HepG2 (cell line): ENCODE measurements at regions not wholly inside any gene's neighbourhood (a gene's known extent, or its start where the extent isn't known, plus 50 kb on each side); places are given as distances from the start of the nearest gene placed in this dataset.

Source experiments
- ATAC-seq: fragments of 200-7000 bp; cut with Tn5 transposase; 3 replicates; pipeline ENCODE4 v1.9.1; 2020; ENCODE audit warnings: mild to moderate bottlenecking, moderate library complexity
- BruUV-seq: library from RNA; stranded (reverse); fragments of 400-500 nt; replicated peaks from 2 replicates; lab custom pipeline; 2021; lab: Mats Ljungman, UMichigan
- CTCF ChIA-PET: fragments of 300-600 bp; formaldehyde crosslinking; extraction: SDS; loops from one replicate; lab custom pipeline; 2021; ENCODE audit warnings: low total read pairs, inconsistent platforms, low intra/inter-chr PET ratio; lab: Yijun Ruan, JAX
- POLR2A ChIA-PET: fragments of 350-600 bp; sonication (Branson Sonifier 250); formaldehyde crosslinking; loops from one replicate; lab custom pipeline; 2020; ENCODE audit warnings: antibody characterized with exemption, inconsistent platforms; lab: Yijun Ruan, JAX
- DNase-seq: peaks from one replicate; pipeline ENCODE4 v3.0.0-alpha.2; 2015; ENCODE audit warnings: low spot score
- FAIRE-seq: peaks from 3 replicates; lab custom pipeline; 2011; peaks lifted over from hg19 to GRCh38; lab: Jason Lieb, UNC
- H2AFZ ChIP-seq: one replicate; pipeline ENCODE4 v1.6.1; 2011; ENCODE audit warnings: low read length, inconsistent platforms
- H3K27ac ChIP-seq: fragments of 300-600 bp; 3 replicates; pipeline ENCODE4 v1.8.0; 2011; ENCODE audit warnings: mixed run types, mild to moderate bottlenecking, mixed read lengths, low read length, inconsistent platforms; ENCODE audit not compliant: insufficient read depth; ENCODE audit errors: extremely low read length
- H3K27me3 ChIP-seq, 2 experiments: fragments of 200-600 bp in 1 of 2; 2 replicates in 1 of 2; 3 replicates in 1 of 2; pipeline versions ENCODE4 v1.6.0 to v1.8.0; 2011; ENCODE audit warnings: low read length in 2 of 2, mild to moderate bottlenecking in 2 of 2, moderate library complexity in 2 of 2, inconsistent platforms in 1 of 2; ENCODE audit not compliant: insufficient read depth in 2 of 2, control insufficient read depth in 1 of 2
- H3K36me3 ChIP-seq, 2 experiments: fragments of 200-600 bp in 1 of 2; replicated peaks in 1 of 2; 2 replicates in 1 of 2; 3 replicates in 1 of 2; pipeline versions ENCODE4 v1.5.1 to v1.8.0; 2011; ENCODE audit warnings: low read length in 2 of 2, inconsistent platforms in 1 of 2; ENCODE audit not compliant: insufficient read depth in 2 of 2, control insufficient read depth in 1 of 2
- H3K4me1 ChIP-seq: 2 replicates; pipeline ENCODE4 v1.5.1; 2012; ENCODE audit warnings: low read length, inconsistent platforms; ENCODE audit not compliant: insufficient read depth
- H3K4me2 ChIP-seq: 2 replicates; pipeline ENCODE4 v1.6.0; 2011; ENCODE audit warnings: low read depth, low read length, inconsistent platforms
- H3K4me3 ChIP-seq, 3 experiments: fragments of 200-600 bp in 1 of 3; sonication (generic), shearing (Covaris generic) in 1 of 3; replicated peaks in 1 of 3; 2 replicates each; pipeline ENCODE4 v1.5.1; 2011 to 2016; ENCODE audit warnings: low read length in 3 of 3, inconsistent platforms in 2 of 3, low read depth in 2 of 3, mild to moderate bottlenecking in 2 of 3, control low read depth in 1 of 3, mixed read lengths in 1 of 3; ENCODE audit not compliant: insufficient read depth in 1 of 3
- H3K79me2 ChIP-seq: one replicate; pipeline ENCODE4 v1.6.1; 2011; ENCODE audit warnings: low read length, inconsistent platforms; ENCODE audit not compliant: insufficient read depth
- H3K9ac ChIP-seq: 2 replicates; pipeline ENCODE4 v1.6.0; 2011; ENCODE audit warnings: mild to moderate bottlenecking, low read depth, low read length, inconsistent platforms; ENCODE audit not compliant: insufficient read depth
- H3K9me3 ChIP-seq: 2 replicates; pipeline ENCODE4 v1.5.1; 2012; ENCODE audit warnings: mild to moderate bottlenecking, low read length
- H4K20me1 ChIP-seq: 2 replicates; pipeline ENCODE4 v1.6.0; 2011; ENCODE audit warnings: inconsistent platforms, mild to moderate bottlenecking, low read length, moderate library complexity; ENCODE audit not compliant: insufficient read depth
- ATF3 ChIP-seq: sonication (generic); formaldehyde crosslinking; IDR thresholded peaks from 2 replicates; pipeline ENCODE4 v1.4.0; 2020; ENCODE audit warnings: missing genetic modification reagents
- CBX2 ChIP-seq, 2 experiments: fragments of 200-600 bp in 1 of 2; sonication (generic); formaldehyde crosslinking in 1 of 2; IDR thresholded peaks; 2 replicates each; pipeline versions ENCODE4 v1.7.0 to v1.8.1; 2018 to 2022; ENCODE audit warnings: low read depth in 2 of 2, low read length in 1 of 2, mild to moderate bottlenecking in 1 of 2, missing genetic modification reagents in 1 of 2
- HINFP ChIP-seq: sonication (generic); formaldehyde crosslinking; IDR thresholded peaks from 2 replicates; pipeline ENCODE4 v1.4.0; 2020; ENCODE audit warnings: low read depth, mild to moderate bottlenecking, missing genetic modification reagents
- HNRNPLL ChIP-seq: fragments of 200-400 bp; formaldehyde crosslinking; IDR thresholded peaks from 2 replicates; pipeline ENCODE4 v1.6.1; 2017; ENCODE audit warnings: mild to moderate bottlenecking, low read depth, low read length; ENCODE audit not compliant: poor library complexity, severe bottlenecking
- KDM6A ChIP-seq: IDR thresholded peaks from 2 replicates; pipeline ENCODE4 v1.6.1; 2016; ENCODE audit warnings: low read depth
- SMARCE1 ChIP-seq: fragments of 450-650 bp; IDR thresholded peaks from 2 replicates; pipeline ENCODE4 v1.6.1; 2017; ENCODE audit warnings: borderline replicate concordance
- SRSF1 ChIP-seq: fragments of 200-400 bp; formaldehyde crosslinking; optimal IDR thresholded peaks from 2 replicates; pipeline ENCODE3; 2017; ENCODE audit warnings: mild to moderate bottlenecking, low read depth, low read length, moderate library complexity
- TERF1 ChIP-seq: sonication (generic); formaldehyde crosslinking; IDR thresholded peaks from 2 replicates; pipeline ENCODE4 v1.8.0; 2022; ENCODE audit warnings: mild to moderate bottlenecking, missing genetic modification reagents, moderate library complexity
- ZBTB10 ChIP-seq: sonication (generic); formaldehyde crosslinking; IDR thresholded peaks from 2 replicates; pipeline ENCODE4 v1.4.0; 2020; ENCODE audit warnings: missing genetic modification reagents, borderline replicate concordance
- ZEB1 ChIP-seq: IDR thresholded peaks from 2 replicates; pipeline ENCODE4 v1.6.1; 2012; ENCODE audit warnings: mild to moderate bottlenecking, low read depth, inconsistent platforms; ENCODE audit not compliant: insufficient replicate concordance
- ZNF207 ChIP-seq: fragments of 450-650 bp; IDR thresholded peaks from 2 replicates; pipeline ENCODE4 v1.6.1; 2016; ENCODE audit warnings: antibody characterized with exemption, borderline replicate concordance
- ZNF432 ChIP-seq: sonication (generic); formaldehyde crosslinking; IDR thresholded peaks from 2 replicates; pipeline ENCODE4 v1.5.0; 2020; ENCODE audit warnings: missing genetic modification reagents, mild to moderate bottlenecking, borderline replicate concordance
- ZNF879 ChIP-seq: sonication (generic); formaldehyde crosslinking; IDR thresholded peaks from 2 replicates; pipeline ENCODE4 v1.8.1; 2023; ENCODE audit warnings: missing genetic modification reagents
- WGBS: methylation state at CpG from one replicate; pipeline ENCODE4 v1.1.6; 2017; ENCODE audit warnings: low lambda C conversion rate; 5-methylcytosine and 5-hydroxymethylcytosine counted together
- in situ Hi-C: cut with HindIII; loops from 2 replicates; pipeline ENCODE4 v1.10.0; 2017; ENCODE audit warnings: low pct_unique_long_range_greater_than_20kb; ENCODE audit not compliant: extremely low pct_ligation_motif_present
- intact Hi-C: fragments of 100-400 bp; cut with micrococcal nuclease; formaldehyde crosslinking; loops from one replicate; pipeline ENCODE4 v1.10.0; 2022; ENCODE audit not compliant: unreplicated experiment

- no peaks in the 10 kb centered on the region for H3K36me3 ChIP-seq
- no peaks in the 10 kb centered on the region for H3K9me3 ChIP-seq
- no peak overlapping the region for H3K27ac ChIP-seq
- H2AFZ ChIP-seq: no peak overlapping the region
- H3K4me2 ChIP-seq: no peak overlapping the region
- POLR2A ChIA-PET: no interaction called here
- no TSS peak for BruUV-seq
- in situ Hi-C loops: no loop called here
- H3K4me1 ChIP-seq: no peaks in the 10 kb centered on the region
- TF ChIP-seq TERF1 (CRISPR knock-in tag) (no peak), HINFP (CRISPR knock-in tag) (no peak), ZNF432 (CRISPR knock-in tag) (no peak), ZNF207 (no peak), ZNF879 (CRISPR knock-in tag) (no peak), ZBTB10 (no peak), CBX2 (IDR thresholded peaks at IDR 0.05; ENCODE audit: low read depth, low read length) (no peak), CBX2 (CRISPR knock-in tag; IDR thresholded peaks at IDR 0.05; ENCODE audit: low read depth) (no peak), HNRNPLL (no peak), ATF3 (CRISPR knock-in tag) (no peak), SMARCE1 (no peak), ZEB1 (no peak), KDM6A (CRISPR knock-in tag) (no peak), SRSF1 (no peak)
- intact Hi-C loops: no loop called here
- ATAC-seq (no peak), FAIRE-seq (no peak), DNase-seq (no peak)
- H3K27me3 ChIP-seq: peaks cover 0 to 10% of the 10 kb centered on the region in 2 experiments; a peak in 2 of 5 replicates
- no peak overlapping the region for H3K4me3 ChIP-seq
- H3K79me2 ChIP-seq: no peaks in the 10 kb centered on the region
- CTCF ChIA-PET: no interaction called here
- 38% methylated on average over 3 of the region's 3 CpGs for WGBS
- no peak overlapping the region for H3K9ac ChIP-seq
- H4K20me1 ChIP-seq: no peaks in the 10 kb centered on the region
Observed at GRCh38 chr6:15773806-15774410, 111.1 kb upstream of the DTNBP1 start.
